IMR-90 (cell line): ENCODE measurements at regions not wholly inside any gene's neighbourhood (a gene's known extent, or its start where the extent isn't known, plus 50 kb on each side); places are given as distances from the start of the nearest gene placed in this dataset.

Experiments used
- ATAC-seq: fragments of 200-7000 bp; cut with Tn5 transposase; 2 replicates; pipeline ENCODE4 v1.9.1; 2020; ENCODE audit warnings: low read depth, mild to moderate bottlenecking, moderate library complexity
- BruUV-seq: library from RNA; stranded (reverse); fragments of 400-500 nt; replicated peaks from 2 replicates; lab custom pipeline; 2021; lab: Mats Ljungman, UMichigan
- CTCF ChIA-PET: fragments of 300-600 bp; formaldehyde crosslinking; extraction: SDS; loops from one replicate; lab custom pipeline; 2021; ENCODE audit warnings: antibody characterized with exemption; lab: Yijun Ruan, JAX
- POLR2A ChIA-PET: fragments of 300-600 bp; sonication (Branson Sonifier 250); formaldehyde crosslinking; loops from one replicate; lab custom pipeline; 2022; ENCODE audit warnings: antibody characterized with exemption; ENCODE audit not compliant: unreplicated experiment; lab: Charles Lee
- DNase-seq: peaks from one replicate; pipeline ENCODE4 v3.0.0; 2013
- H2AFZ ChIP-seq: replicated peaks from 2 replicates; pipeline ENCODE3; 2013; ENCODE audit warnings: low read length, mild to moderate bottlenecking; ENCODE audit not compliant: poor library complexity
- H2AK5ac ChIP-seq: 2 replicates; pipeline ENCODE4 v1.6.1; 2013; ENCODE audit warnings: low read depth, low read length, inconsistent platforms
- H2AK9ac ChIP-seq: replicated peaks from 2 replicates; pipeline ENCODE3; 2013; ENCODE audit warnings: mild to moderate bottlenecking, low read depth, low read length, moderate library complexity; ENCODE audit not compliant: poor library complexity
- H2BK120ac ChIP-seq: 2 replicates; pipeline ENCODE4 v1.6.1; 2013; ENCODE audit warnings: low read depth, low read length, inconsistent platforms
- H2BK15ac ChIP-seq: 3 replicates; pipeline ENCODE4 v1.6.1; 2013; ENCODE audit warnings: low read depth, low read length, inconsistent platforms
- H2BK20ac ChIP-seq: 2 replicates; pipeline ENCODE4 v1.6.1; 2013; ENCODE audit warnings: low read depth, mild to moderate bottlenecking, inconsistent platforms, low read length, moderate library complexity
- H2BK5ac ChIP-seq: 2 replicates; pipeline ENCODE4 v1.6.1; 2013; ENCODE audit warnings: mild to moderate bottlenecking, low read depth, low read length, inconsistent platforms; ENCODE audit not compliant: poor library complexity, severe bottlenecking
- H3K14ac ChIP-seq: replicated peaks from 2 replicates; pipeline ENCODE4 v1.6.1; 2013; ENCODE audit warnings: low read depth, low read length, inconsistent platforms
- H3K18ac ChIP-seq: 2 replicates; pipeline ENCODE4 v1.6.1; 2013; ENCODE audit warnings: low read depth, low read length, control low read depth
- H3K23ac ChIP-seq: 2 replicates; pipeline ENCODE4 v1.6.1; 2013; ENCODE audit warnings: low read depth, low read length, inconsistent platforms
- H3K27ac ChIP-seq: 2 replicates; pipeline ENCODE4 v1.5.1; 2013; ENCODE audit warnings: mild to moderate bottlenecking, control low read depth, low read length; ENCODE audit not compliant: insufficient read depth
- H3K27me3 ChIP-seq: 2 replicates; pipeline ENCODE4 v1.6.1; 2013; ENCODE audit warnings: low read length; ENCODE audit not compliant: control insufficient read depth, insufficient read depth
- H3K36me3 ChIP-seq: 2 replicates; pipeline ENCODE4 v1.6.1; 2013; ENCODE audit warnings: low read length, mixed read lengths; ENCODE audit not compliant: control insufficient read depth, insufficient read depth
- H3K4ac ChIP-seq: 2 replicates; pipeline ENCODE4 v1.6.1; 2013; ENCODE audit warnings: low read depth, low read length, inconsistent platforms
- H3K4me1 ChIP-seq: 2 replicates; pipeline ENCODE4 v1.6.1; 2013; ENCODE audit warnings: low read length, mixed read lengths; ENCODE audit not compliant: control insufficient read depth, insufficient read depth
- H3K4me2 ChIP-seq: 2 replicates; pipeline ENCODE4 v1.6.1; 2013; ENCODE audit warnings: low read depth, mild to moderate bottlenecking, control low read depth, low read length, moderate library complexity
- H3K4me3 ChIP-seq: 2 replicates; pipeline ENCODE4 v1.5.1; 2013; ENCODE audit warnings: low read depth, mild to moderate bottlenecking, control low read depth, low read length, moderate library complexity; ENCODE audit not compliant: insufficient read depth
- H3K56ac ChIP-seq: 2 replicates; pipeline ENCODE4 v1.6.1; 2013; ENCODE audit warnings: low read length, inconsistent platforms; ENCODE audit not compliant: insufficient read depth; ENCODE audit errors: extremely low read depth
- H3K79me1 ChIP-seq, 2 experiments: 2 replicates each; pipeline ENCODE4 v1.6.1; 2013; ENCODE audit warnings: low read length in 2 of 2, inconsistent platforms in 1 of 2, low read depth in 1 of 2
- H3K9ac ChIP-seq: 2 replicates; pipeline ENCODE4 v1.6.1; 2013; ENCODE audit warnings: low read depth, low read length, control low read depth
- H3K9me1 ChIP-seq: 2 replicates; pipeline ENCODE4 v1.6.1; 2013; ENCODE audit warnings: low read length, inconsistent platforms; ENCODE audit not compliant: insufficient read depth
- H3K9me3 ChIP-seq: 2 replicates; pipeline ENCODE4 v1.6.1; 2013; ENCODE audit warnings: low read length; ENCODE audit not compliant: control insufficient read depth, insufficient read depth
- H4K20me1 ChIP-seq: 2 replicates; pipeline ENCODE4 v1.6.1; 2013; ENCODE audit warnings: low read length, inconsistent platforms; ENCODE audit not compliant: insufficient read depth
- H4K5ac ChIP-seq: 2 replicates; pipeline ENCODE4 v1.6.1; 2013; ENCODE audit warnings: mild to moderate bottlenecking, low read depth, low read length, control low read depth
- H4K8ac ChIP-seq, 2 experiments: 2 replicates each; pipeline ENCODE4 v1.6.1; 2013; ENCODE audit warnings: low read depth in 2 of 2, low read length in 2 of 2, control low read depth in 1 of 2, inconsistent platforms in 1 of 2
- H4K91ac ChIP-seq: 2 replicates; pipeline ENCODE4 v1.6.1; 2013; ENCODE audit warnings: low read depth, low read length, inconsistent platforms; ENCODE audit not compliant: insufficient read depth
- CEBPB ChIP-seq: IDR thresholded peaks from 2 replicates; pipeline ENCODE4 v1.6.1; 2012; ENCODE audit warnings: low read depth, low read length, improper control_type of control experiment
- USF2 ChIP-seq: fragments of 150-350 bp; IDR thresholded peaks from 2 replicates; pipeline ENCODE4 v1.6.1; 2017; ENCODE audit warnings: mild to moderate bottlenecking, antibody characterized with exemption, low read length, low read depth
- WGBS, 2 experiments: methylation state at CpG; one replicate each; pipeline versions ENCODE4 v1.1.5 to v1.1.7; 2013; ENCODE audit warnings: missing lambda C conversion rate in 2 of 2; ENCODE audit not compliant: insufficient read length in 1 of 2; ENCODE audit errors: extremely low coverage in 2 of 2; 5-methylcytosine and 5-hydroxymethylcytosine counted together
- dilution Hi-C: fragments of 300-500 bp; cut with HindIII; formaldehyde crosslinking; loops from one replicate; pipeline ENCODE4 v1.14.3; 2018; ENCODE audit warnings: low sequenced_read_pairs; ENCODE audit not compliant: unreplicated experiment
- in situ Hi-C: fragments of 300-500 bp; cut with MboI; formaldehyde crosslinking; loops from 3 replicates; pipeline ENCODE4 v1.14.3; 2019; ENCODE audit warnings: low sequenced_read_pairs, inconsistent platforms, mixed read lengths
- intact Hi-C: fragments of 100-400 bp; cut with micrococcal nuclease; formaldehyde crosslinking; loops from 2 replicates; pipeline ENCODE4 v1.10.0; 2022

- H3K4me3 ChIP-seq, result no peak overlapping the region
- H3K23ac ChIP-seq, result no peak overlapping the region
- H4K5ac ChIP-seq, result no peak overlapping the region
- CTCF ChIA-PET, result interaction anchor here (0.6 kb wide), 1 partner anchor 12 kb away, joined by 3 read pairs; no protein-coding TSS in a partner anchor
- H3K4me2 ChIP-seq, result no peak overlapping the region
- no peak overlapping the region for H2BK15ac ChIP-seq
- H4K20me1 ChIP-seq, result no peaks in the 10 kb centered on the region
- H2BK120ac ChIP-seq, result no peak overlapping the region
- dilution Hi-C loops (no loop called here), in situ Hi-C loops (no loop called here), intact Hi-C loops (no loop called here)
- POLR2A ChIA-PET, result no interaction called here
- H3K18ac ChIP-seq, result no peak overlapping the region
- H2AK5ac ChIP-seq, result no peak overlapping the region
- no peak overlapping the region for H2BK5ac ChIP-seq
- no peak overlapping the region for H3K27ac ChIP-seq
- H3K27me3 ChIP-seq, result no peaks in the 10 kb centered on the region
- H2AFZ ChIP-seq, result no peak overlapping the region
- TF ChIP-seq CEBPB (no peak), USF2 (no peak)
- no peaks in the 10 kb centered on the region for H3K4me1 ChIP-seq
- no peak overlapping the region for H2AK9ac ChIP-seq
- no peak overlapping the region for H4K91ac ChIP-seq
- WGBS, 2 experiments, result no CpG with 5 or more reads among the region's 2 CpGs
- H3K9me1 ChIP-seq, result no peaks in the 10 kb centered on the region
- no peak overlapping the region for H3K9ac ChIP-seq
- DNase-seq, result no peak
- no TSS peak for BruUV-seq
- no peak overlapping the region for H4K8ac ChIP-seq
- no peaks in the 10 kb centered on the region for H3K79me1 ChIP-seq
- H3K9me3 ChIP-seq, result no peaks in the 10 kb centered on the region
- no peaks in the 10 kb centered on the region for H3K36me3 ChIP-seq
- H3K4ac ChIP-seq, result no peak overlapping the region
- no peak overlapping the region for H3K56ac ChIP-seq
- H3K14ac ChIP-seq, result no peak overlapping the region
- no peak for ATAC-seq
- no peak overlapping the region for H2BK20ac ChIP-seq
Measured at GRCh38 chr3:34279901-34280300, 481.5 kb downstream of the PDCD6IP start.
